ENCODE measurements at regions not wholly inside any gene's neighbourhood (a gene's known extent, or its start where the extent isn't known, plus 50 kb on each side); places are given as distances from the start of the nearest gene placed in this dataset.

DNA sequence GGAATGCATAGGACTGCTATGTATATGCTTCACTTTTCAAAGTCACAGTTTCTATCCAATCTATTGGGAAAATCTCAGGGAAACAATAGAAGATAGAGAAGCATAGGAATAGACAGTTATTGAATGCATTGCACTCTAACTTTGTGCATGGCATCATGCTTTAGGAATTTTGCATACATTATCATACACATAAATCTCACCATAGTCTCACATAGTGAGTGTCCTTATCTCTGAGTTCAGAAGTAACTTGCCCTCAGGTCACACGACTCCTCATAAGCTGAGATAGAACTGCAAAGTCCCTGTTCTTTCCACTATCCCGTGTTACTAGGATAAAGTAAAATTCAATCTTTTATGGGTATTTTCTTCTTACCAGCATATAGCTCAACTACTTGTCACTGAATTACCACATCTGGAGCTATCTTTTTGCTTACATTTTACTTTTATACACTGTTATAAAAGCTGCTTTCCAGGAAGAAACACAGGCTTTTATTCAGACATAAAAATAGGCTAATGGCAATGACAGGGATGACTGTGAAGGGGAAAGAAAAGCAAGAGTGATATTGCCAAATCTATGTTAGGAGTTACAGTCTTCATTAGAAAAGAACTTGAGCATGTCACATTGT is 666.9 kb downstream of the XIRP2 start:
- no peak overlapping the region for H3K27ac ChIP-seq

DNA sequence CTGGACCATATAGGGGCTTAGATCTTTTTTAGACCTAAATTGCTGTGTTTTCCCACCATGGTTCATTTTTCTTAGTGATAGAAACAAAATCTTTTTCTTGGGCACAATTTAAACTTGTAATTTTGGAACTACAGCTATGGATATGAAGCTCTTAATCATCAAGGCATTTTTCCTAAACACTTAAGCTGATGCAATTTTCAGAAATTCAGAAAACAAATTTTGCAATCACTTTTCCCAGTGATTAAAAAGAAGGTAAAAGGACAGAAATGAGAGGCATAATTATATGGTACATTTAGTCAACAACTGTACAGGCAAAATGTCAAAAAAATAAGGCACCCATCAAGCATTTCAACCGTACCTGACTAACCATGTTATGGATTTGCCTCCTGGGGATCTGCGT is 665.4 kb downstream of the XIRP2 start:
- no peak for DNase-seq (ENCODE audit: low spot score)
- H3K27ac ChIP-seq: no peak overlapping the region
- POLR2A ChIA-PET (ENCODE audit: low non-redundant PET): no interaction called here
- CTCF ChIA-PET: interaction anchor here (0.7 kb wide), 1 partner anchor 425 kb away, joined by 5 read pairs; no protein-coding TSS in a partner anchor
- TF ChIP-seq CTCF (conservative IDR thresholded peaks at IDR 0.05; ENCODE audit: low read depth): no peak

More for the DNA sequence above, 666.9 kb downstream of the XIRP2 start:
- TF ChIP-seq CTCF (conservative IDR thresholded peaks at IDR 0.05; ENCODE audit: low read depth): no peak
- no peak for DNase-seq (ENCODE audit: low spot score)
- ChIA-PET POLR2A (ENCODE audit: low non-redundant PET) (no interaction called here), CTCF (no interaction called here)

DNA sequence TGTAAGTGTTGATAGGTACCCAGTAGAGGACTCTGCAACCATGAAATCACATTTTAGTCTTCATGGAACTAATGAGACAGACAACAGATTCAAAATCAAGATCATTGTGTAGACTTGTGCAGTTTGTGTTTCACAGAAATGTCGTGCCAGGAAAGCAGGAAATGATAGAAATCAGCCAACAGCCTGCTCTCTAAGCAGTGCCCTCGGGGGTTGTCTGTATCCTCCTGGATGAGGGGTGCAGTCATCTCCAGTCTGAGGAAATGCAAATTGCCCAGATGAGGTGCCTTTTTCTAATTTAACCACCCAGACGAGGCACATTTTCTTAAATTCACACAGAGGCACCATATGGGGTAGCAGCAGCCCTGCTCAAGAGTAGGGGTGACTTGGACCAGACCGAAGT is 663.1 kb downstream of the XIRP2 start:
- no peak overlapping the region for H3K27ac ChIP-seq
- POLR2A ChIA-PET (ENCODE audit: low non-redundant PET): no interaction called here
- CTCF ChIA-PET: interaction anchor here (0.6 kb wide), 1 partner anchor 27 kb away, joined by 4 read pairs; no protein-coding TSS in a partner anchor
- no peak for TF ChIP-seq CTCF (conservative IDR thresholded peaks at IDR 0.05; ENCODE audit: low read depth)
- DNase-seq (ENCODE audit: low spot score): no peak

DNA sequence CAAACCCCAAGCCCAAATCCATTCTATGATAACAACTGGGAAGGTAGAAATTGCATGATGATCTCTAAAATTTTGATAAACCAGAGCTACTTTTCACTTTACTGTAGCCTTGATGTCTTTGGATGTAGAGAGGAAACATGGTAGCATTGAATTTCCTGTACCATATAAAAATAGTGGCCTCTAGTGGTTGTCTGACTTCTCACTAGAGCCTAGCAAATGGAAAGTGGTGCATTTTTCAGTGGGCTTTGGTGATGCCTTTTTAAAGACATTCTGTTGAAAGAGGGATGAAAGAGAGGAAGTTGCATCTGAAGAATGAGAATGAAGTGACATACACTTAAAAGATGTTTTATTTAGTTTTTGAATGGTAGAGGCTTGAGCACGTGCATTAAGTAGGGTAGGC is 662.2 kb downstream of the XIRP2 start:
- peak; percentile 6 for DNase-seq (ENCODE audit: low spot score)
- POLR2A ChIA-PET (ENCODE audit: low non-redundant PET): no interaction called here

GRCh38 chr2:167548396-167548795 is 660.1 kb downstream of the XIRP2 start:
- CTCF ChIA-PET: no interaction called here

More for the DNA sequence above, 662.2 kb downstream of the XIRP2 start:
- CTCF ChIA-PET: interaction anchor here (0.7 kb wide), 1 partner anchor 147 kb away, joined by 4 read pairs; no protein-coding TSS in a partner anchor
- no peak overlapping the region for H3K27ac ChIP-seq
- TF ChIP-seq CTCF (conservative IDR thresholded peaks at IDR 0.05; ENCODE audit: low read depth): no peak

GRCh38 chr2:167544602-167545001 is 656.3 kb downstream of the XIRP2 start:
- ChIA-PET POLR2A (ENCODE audit: low non-redundant PET) (no interaction called here), CTCF (no interaction called here)
- TF ChIP-seq CTCF (conservative IDR thresholded peaks at IDR 0.05; ENCODE audit: low read depth): no peak
- no peak for DNase-seq (ENCODE audit: low spot score)
- no peak overlapping the region for H3K27ac ChIP-seq

More at GRCh38 chr2:167548396-167548795, 660.1 kb downstream of the XIRP2 start:
- TF ChIP-seq CTCF (conservative IDR thresholded peaks at IDR 0.05; ENCODE audit: low read depth): no peak
- no peak overlapping the region for H3K27ac ChIP-seq
- POLR2A ChIA-PET (ENCODE audit: low non-redundant PET): no interaction called here
- DNase-seq (ENCODE audit: low spot score): no peak
